ENCODE measurements at regions not wholly inside any gene's neighbourhood (a gene's known extent, or its start where the extent isn't known, plus 50 kb on each side); places are given as distances from the start of the nearest gene placed in this dataset.

- TF ChIP-seq CTCF (conservative IDR thresholded peaks at IDR 0.05; ENCODE audit: low read length) (no peak), EZH2phosphoT487 (IDR thresholded peaks at IDR 0.05; ENCODE audit: borderline replicate concordance) (no peak)
Observed at GRCh38 chr20:19110285-19110684, 102.2 kb upstream of the SLC24A3 start.

All from Loucy (cell line).